ENCODE measurements at regions not wholly inside any gene's neighbourhood (a gene's known extent, or its start where the extent isn't known, plus 50 kb on each side); places are given as distances from the start of the nearest gene placed in this dataset.
"Not testable (repeated sequence)": the region's sequence is repeated elsewhere in the genome, so short reads cannot be mapped to it uniquely, and the experiment has no call there.

- TF ChIP-seq FOXK2, SUZ12 (IDR thresholded peaks at IDR 0.05): not testable (repeated sequence)
Measured at GRCh38 chr6:57948481-57948880, 631.1 kb downstream of the PRIM2 start.

All from HEK293T (cell line).